Immature natural killer cell (primary cell): ENCODE measurements at regions not wholly inside any gene's neighbourhood (a gene's known extent, or its start where the extent isn't known, plus 50 kb on each side); places are given as distances from the start of the nearest gene placed in this dataset.

ENCODE experiments used
- DNase-seq, 3 donors: peaks; one replicate each; pipeline ENCODE4 v3.0.0; 2022; ENCODE audit warnings: mixed read lengths in 1 of 3
- H3K27ac Mint-ChIP-seq, 6 donors: one replicate each; pipeline ENCODE4 v1.8.0; 2020; ENCODE audit warnings: mixed read lengths in 6 of 6, mild to moderate bottlenecking in 5 of 6, inconsistent platforms in 4 of 6, moderate library complexity in 3 of 6
- H3K27me3 Mint-ChIP-seq, 3 donors: one replicate each; pipeline ENCODE4 v1.8.0; 2020 to 2021; ENCODE audit warnings: low read depth in 3 of 3, mild to moderate bottlenecking in 3 of 3, mixed read lengths in 3 of 3, moderate library complexity in 3 of 3, inconsistent platforms in 1 of 3
- H3K36me3 Mint-ChIP-seq, 3 donors: one replicate each; pipeline ENCODE4 v1.8.0; 2020; ENCODE audit warnings: mixed read lengths in 3 of 3, inconsistent platforms in 2 of 3, mild to moderate bottlenecking in 2 of 3
- H3K4me1 Mint-ChIP-seq, 2 donors: one replicate each; pipeline ENCODE4 v1.8.0; 2020; ENCODE audit warnings: inconsistent platforms in 2 of 2, mild to moderate bottlenecking in 2 of 2, mixed read lengths in 2 of 2, moderate library complexity in 1 of 2
- H3K4me3 Mint-ChIP-seq, 5 donors: one replicate each; pipeline ENCODE4 v1.8.0; 2020; ENCODE audit warnings: mild to moderate bottlenecking in 5 of 5, mixed read lengths in 5 of 5, inconsistent platforms in 3 of 5, moderate library complexity in 3 of 5
- H3K9me3 Mint-ChIP-seq, 6 donors: one replicate each; pipeline ENCODE4 v1.8.0; 2020; ENCODE audit warnings: mild to moderate bottlenecking in 6 of 6, mixed read lengths in 6 of 6, inconsistent platforms in 4 of 6, moderate library complexity in 3 of 6

GRCh38 chr14:54206516-54206915, 190.3 kb upstream of the CDKN3 start:
- H3K27me3 Mint-ChIP-seq = peaks cover 0 to 3% (median 0%) of the 10 kb centered on the region in 3 donors
- no peak overlapping the region for H3K4me3 Mint-ChIP-seq
- H3K4me1 Mint-ChIP-seq = no peaks in the 10 kb centered on the region
- no peak overlapping the region for H3K27ac Mint-ChIP-seq
- peaks cover 0 to 6% (median 0%) of the 10 kb centered on the region in 6 donors for H3K9me3 Mint-ChIP-seq
- no peaks in the 10 kb centered on the region for H3K36me3 Mint-ChIP-seq
- no peak for DNase-seq

- H3K27ac Mint-ChIP-seq = no peak overlapping the region
- peaks cover 0 to 5% (median 0%) of the 10 kb centered on the region in 3 donors for H3K27me3 Mint-ChIP-seq
- no peaks in the 10 kb centered on the region for H3K4me1 Mint-ChIP-seq
- H3K9me3 Mint-ChIP-seq = peaks cover 0 to 2% (median 0%) of the 10 kb centered on the region in 6 donors
- H3K36me3 Mint-ChIP-seq = no peaks in the 10 kb centered on the region
- DNase-seq = no peak
- no peak overlapping the region for H3K4me3 Mint-ChIP-seq
These were observed 189.7 kb upstream of the CDKN3 start for GRCh38 chr14:54207075-54207474.

- H3K27me3 Mint-ChIP-seq = peaks cover 0 to 5% (median 0%) of the 10 kb centered on the region in 3 donors
- no peak overlapping the region for H3K27ac Mint-ChIP-seq
- peaks cover 0 to 2% (median 0%) of the 10 kb centered on the region in 6 donors for H3K9me3 Mint-ChIP-seq
- no peaks in the 10 kb centered on the region for H3K4me1 Mint-ChIP-seq
- no peaks in the 10 kb centered on the region for H3K36me3 Mint-ChIP-seq
- no peak for DNase-seq
- no peak overlapping the region for H3K4me3 Mint-ChIP-seq
These were observed 189.0 kb upstream of the CDKN3 start for GRCh38 chr14:54207476-54208462.

- H3K9me3 Mint-ChIP-seq = peaks cover 0 to 2% (median 0%) of the 10 kb centered on the region in 6 donors
- no peak overlapping the region for H3K27ac Mint-ChIP-seq
- DNase-seq = no peak
- no peaks in the 10 kb centered on the region for H3K36me3 Mint-ChIP-seq
- H3K4me3 Mint-ChIP-seq = no peak overlapping the region
- H3K4me1 Mint-ChIP-seq = no peaks in the 10 kb centered on the region
- H3K27me3 Mint-ChIP-seq = peaks cover 0 to 5% (median 0%) of the 10 kb centered on the region in 3 donors
These were observed 188.1 kb upstream of the CDKN3 start for GRCh38 chr14:54208751-54209150.

- peaks cover 0 to 7% (median 0%) of the 10 kb centered on the region in 3 donors for H3K27me3 Mint-ChIP-seq
- H3K27ac Mint-ChIP-seq = no peak overlapping the region
- peaks cover 0 to 2% (median 0%) of the 10 kb centered on the region in 6 donors for H3K9me3 Mint-ChIP-seq
- H3K36me3 Mint-ChIP-seq = no peaks in the 10 kb centered on the region
- no peak overlapping the region for H3K4me3 Mint-ChIP-seq
- no peak for DNase-seq
- no peaks in the 10 kb centered on the region for H3K4me1 Mint-ChIP-seq
These were observed 187.1 kb upstream of the CDKN3 start for GRCh38 chr14:54209511-54210250.

- Mint-ChIP-seq H3K27ac (no peak overlapping the region), H3K4me3 (no peak overlapping the region), H3K4me1 (no peaks in the 10 kb centered on the region), H3K36me3 (no peaks in the 10 kb centered on the region), H3K9me3 (peaks cover 0 to 5% (median 0%) of the 10 kb centered on the region in 6 donors), H3K27me3 (peaks cover 0 to 7% (median 4%) of the 10 kb centered on the region in 3 donors)
- DNase-seq = no peak
These were observed 185.1 kb upstream of the CDKN3 start for GRCh38 chr14:54211551-54212308.

- DNase-seq = no peak
- H3K4me1 Mint-ChIP-seq = no peaks in the 10 kb centered on the region
- no peak overlapping the region for H3K4me3 Mint-ChIP-seq
- peaks cover 4 to 13% (median 5%) of the 10 kb centered on the region in 3 donors for H3K27me3 Mint-ChIP-seq
- H3K9me3 Mint-ChIP-seq = peaks cover 0 to 12% (median 0%) of the 10 kb centered on the region in 6 donors
- no peaks in the 10 kb centered on the region for H3K36me3 Mint-ChIP-seq
- H3K27ac Mint-ChIP-seq = no peak overlapping the region
These were observed 183.3 kb upstream of the CDKN3 start for GRCh38 chr14:54213536-54213935.

- DNase-seq = no peak
- Mint-ChIP-seq H3K27me3 (peaks cover 10 to 17% (median 13%) of the 10 kb centered on the region in 3 donors), H3K4me3 (no peak overlapping the region), H3K36me3 (no peaks in the 10 kb centered on the region), H3K9me3 (peaks cover 0 to 17% (median under 1%) of the 10 kb centered on the region in 6 donors), H3K4me1 (peaks cover 0 to 6% of the 10 kb centered on the region in 2 donors), H3K27ac (no peak overlapping the region)
These were observed 180.0 kb upstream of the CDKN3 start for GRCh38 chr14:54216827-54217226.

GRCh38 chr14:54219261-54220070, 177.3 kb upstream of the CDKN3 start:
- DNase-seq = no peak
- Mint-ChIP-seq H3K9me3 (peaks cover 0 to 17% (median under 1%) of the 10 kb centered on the region in 6 donors), H3K4me3 (no peak overlapping the region), H3K27me3 (peaks cover 12 to 14% (median 13%) of the 10 kb centered on the region in 3 donors), H3K27ac (no peak overlapping the region), H3K4me1 (peaks cover 0 to 6% of the 10 kb centered on the region in 2 donors), H3K36me3 (no peaks in the 10 kb centered on the region)

- H3K27me3 Mint-ChIP-seq = peaks cover 12 to 18% (median 13%) of the 10 kb centered on the region in 3 donors
- peaks cover 0 to 17% (median 2%) of the 10 kb centered on the region in 6 donors for H3K9me3 Mint-ChIP-seq
- peak overlapping the region in 1 of 5 donors; percentile 44 for H3K4me3 Mint-ChIP-seq
- H3K27ac Mint-ChIP-seq = no peak overlapping the region
- DNase-seq = no peak
- H3K36me3 Mint-ChIP-seq = no peaks in the 10 kb centered on the region
- peaks cover 0 to 6% of the 10 kb centered on the region in 2 donors for H3K4me1 Mint-ChIP-seq
These were observed 176.6 kb upstream of the CDKN3 start for GRCh38 chr14:54220071-54220703.

- DNase-seq = no peak
- no peaks in the 10 kb centered on the region for H3K36me3 Mint-ChIP-seq
- H3K27me3 Mint-ChIP-seq = peaks cover 11 to 18% (median 12%) of the 10 kb centered on the region in 3 donors
- no peak overlapping the region for H3K27ac Mint-ChIP-seq
- H3K4me3 Mint-ChIP-seq = no peak overlapping the region
- H3K9me3 Mint-ChIP-seq = peaks cover 0 to 17% (median 2%) of the 10 kb centered on the region in 6 donors
- peaks cover 0 to 6% of the 10 kb centered on the region in 2 donors for H3K4me1 Mint-ChIP-seq
These were observed 175.9 kb upstream of the CDKN3 start for GRCh38 chr14:54220704-54221431.

GRCh38 chr14:54221432-54221803, 175.4 kb upstream of the CDKN3 start:
- no peaks in the 10 kb centered on the region for H3K36me3 Mint-ChIP-seq
- DNase-seq = no peak
- H3K9me3 Mint-ChIP-seq = peaks cover 0 to 16% (median 2%) of the 10 kb centered on the region in 6 donors
- H3K4me3 Mint-ChIP-seq = no peak overlapping the region
- peaks cover 11 to 18% (median 12%) of the 10 kb centered on the region in 3 donors for H3K27me3 Mint-ChIP-seq
- no peak overlapping the region for H3K27ac Mint-ChIP-seq
- peaks cover 0 to 6% of the 10 kb centered on the region in 2 donors for H3K4me1 Mint-ChIP-seq
